Caco-2 (cell line): ENCODE measurements at regions not wholly inside any gene's neighbourhood (a gene's known extent, or its start where the extent isn't known, plus 50 kb on each side); places are given as distances from the start of the nearest gene placed in this dataset.

Experiments used
- BruUV-seq: library from RNA; stranded (reverse); fragments of 400-500 nt; replicated peaks from 2 replicates; lab custom pipeline; 2021; lab: Mats Ljungman, UMichigan
- CTCF ChIA-PET: fragments of 300-600 bp; sonication (Branson Sonifier 250); formaldehyde crosslinking; loops from one replicate; lab custom pipeline; 2022; ENCODE audit warnings: antibody characterized with exemption; lab: Charles Lee
- POLR2A ChIA-PET: fragments of 300-600 bp; sonication (Branson Sonifier 250); formaldehyde crosslinking; loops from one replicate; lab custom pipeline; 2022; ENCODE audit warnings: antibody characterized with exemption; lab: Charles Lee
- DNase-seq, 2 experiments: peaks; one replicate each; pipeline versions ENCODE4 v3.0.0 to v3.0.0-alpha.2; 2020 to 2022
- H3K27me3 ChIP-seq: replicated peaks from 2 replicates; pipeline ENCODE4 v1.6.0; 2011; ENCODE audit warnings: low read length; ENCODE audit not compliant: control insufficient read depth, insufficient read depth
- H3K36me3 ChIP-seq: 2 replicates; pipeline ENCODE4 v1.5.1; 2011; ENCODE audit warnings: low read length; ENCODE audit not compliant: control insufficient read depth, insufficient read depth
- H3K4me1 ChIP-seq: fragments of 250-450 bp; sonication (Bioruptor Pico); 2 replicates; pipeline ENCODE4 v1.5.1; 2020; ENCODE audit warnings: mild to moderate bottlenecking
- H3K4me3 ChIP-seq: 2 replicates; pipeline ENCODE4 v1.5.1; 2011; ENCODE audit warnings: low read depth, mild to moderate bottlenecking, control low read depth, low read length
- H3K9me3 ChIP-seq: fragments of 250-450 bp; sonication (Bioruptor Pico); 2 replicates; pipeline ENCODE4 v1.5.1; 2020; ENCODE audit warnings: mild to moderate bottlenecking, moderate library complexity
- H3K27ac Mint-ChIP-seq: one replicate; pipeline ENCODE4 v1.8.0; 2022; ENCODE audit warnings: mixed read lengths; ENCODE audit not compliant: unreplicated experiment
- H3K27me3 Mint-ChIP-seq: one replicate; pipeline ENCODE4 v1.8.0; 2022; ENCODE audit warnings: mixed read lengths; ENCODE audit not compliant: insufficient read depth, unreplicated experiment
- H3K36me3 Mint-ChIP-seq: one replicate; pipeline ENCODE4 v1.8.0; 2022; ENCODE audit warnings: mild to moderate bottlenecking, mixed read lengths; ENCODE audit not compliant: insufficient read depth, unreplicated experiment
- H3K4me1 Mint-ChIP-seq: one replicate; pipeline ENCODE4 v1.8.0; 2022; ENCODE audit warnings: low read depth, mixed read lengths; ENCODE audit not compliant: unreplicated experiment
- H3K4me3 Mint-ChIP-seq: one replicate; pipeline ENCODE4 v1.8.0; 2022; ENCODE audit warnings: mild to moderate bottlenecking, moderate library complexity, mixed read lengths; ENCODE audit not compliant: unreplicated experiment
- H3K9me3 Mint-ChIP-seq: one replicate; pipeline ENCODE4 v1.8.0; 2022; ENCODE audit warnings: mixed read lengths; ENCODE audit not compliant: unreplicated experiment
- CTCF ChIP-seq, 2 experiments: fragments of 200-600 bp in 1 of 2; IDR thresholded peaks; 1 replicate in 1 of 2; 2 replicates in 1 of 2; pipeline versions ENCODE4 v1.5.1 to v1.8.0; 2011 to 2022; ENCODE audit warnings: antibody characterized with exemption in 1 of 2, control low read depth in 1 of 2, inconsistent platforms in 1 of 2, low read depth in 1 of 2, low read length in 1 of 2, mild to moderate bottlenecking in 1 of 2, moderate library complexity in 1 of 2; ENCODE audit not compliant: insufficient read depth in 1 of 2, severe bottlenecking in 1 of 2, unreplicated experiment in 1 of 2
- intact Hi-C: fragments of 100-400 bp; cut with micrococcal nuclease; formaldehyde crosslinking; loops from one replicate; pipeline ENCODE4 v1.10.0; 2022; ENCODE audit not compliant: unreplicated experiment

GRCh38 chr10:133008196-133008595, 65.8 kb upstream of the CFAP46 start:
- Mint-ChIP-seq H3K4me1 (peaks cover 6% of the 10 kb centered on the region), H3K4me3 (no peak overlapping the region), H3K27me3 (no peaks in the 10 kb centered on the region), H3K27ac (no peak overlapping the region), H3K36me3 (no peaks in the 10 kb centered on the region), H3K9me3 (no peaks in the 10 kb centered on the region)
- ChIA-PET POLR2A (no interaction called here), CTCF (no interaction called here)
- no peaks in the 10 kb centered on the region for H3K36me3 ChIP-seq
- BruUV-seq: no TSS peak
- DNase-seq: no peak
- no peak overlapping the region for H3K4me3 ChIP-seq
- intact Hi-C loops: no loop called here
- 0 out of 2 replicates have a peak, but pooled peaks cover 2% of the 10 kb centered on the region for H3K9me3 ChIP-seq
- no peaks in the 10 kb centered on the region for H3K27me3 ChIP-seq
- TF ChIP-seq CTCF (IDR thresholded peaks at IDR 0.05; ENCODE audit: insufficient read depth in 1 of 2, low read depth in 1 of 2, low read length in 1 of 2, severe bottlenecking in 1 of 2, unreplicated experiment in 1 of 2): no peak
- peaks cover 31% of the 10 kb centered on the region for H3K4me1 ChIP-seq

GRCh38 chr10:133007360-133007858, 65.0 kb upstream of the CFAP46 start:
- no peak overlapping the region for H3K4me3 ChIP-seq
- peak overlapping the region; percentile 34 for H3K27ac Mint-ChIP-seq
- H3K36me3 Mint-ChIP-seq: peaks cover 4% of the 10 kb centered on the region
- no peaks in the 10 kb centered on the region for H3K27me3 Mint-ChIP-seq
- H3K9me3 Mint-ChIP-seq: no peaks in the 10 kb centered on the region
- no TSS peak for BruUV-seq
- peaks cover 35% of the 10 kb centered on the region for H3K4me1 ChIP-seq
- ChIA-PET CTCF (no interaction called here), POLR2A (interaction anchor here (0.6 kb wide), 1 partner anchor 20 kb away, joined by 4 read pairs; no protein-coding TSS in a partner anchor)
- DNase-seq: no peak
- no peak overlapping the region for H3K4me3 Mint-ChIP-seq
- H3K36me3 ChIP-seq: no peaks in the 10 kb centered on the region
- intact Hi-C loops: no loop called here
- H3K9me3 ChIP-seq: 0 out of 2 replicates have a peak, but pooled peaks cover 2% of the 10 kb centered on the region
- H3K4me1 Mint-ChIP-seq: peaks cover 10% of the 10 kb centered on the region
- H3K27me3 ChIP-seq: no peaks in the 10 kb centered on the region
- no peak for TF ChIP-seq CTCF (IDR thresholded peaks at IDR 0.05; ENCODE audit: insufficient read depth in 1 of 2, low read depth in 1 of 2, low read length in 1 of 2, severe bottlenecking in 1 of 2, unreplicated experiment in 1 of 2)

GRCh38 chr10:133006806-133007205, 64.4 kb upstream of the CFAP46 start:
- H3K36me3 ChIP-seq: no peaks in the 10 kb centered on the region
- Mint-ChIP-seq H3K4me1 (peaks cover 12% of the 10 kb centered on the region), H3K27ac (peak overlapping the region; percentile 34), H3K36me3 (peaks cover 5% of the 10 kb centered on the region), H3K9me3 (no peaks in the 10 kb centered on the region), H3K4me3 (no peak overlapping the region), H3K27me3 (no peaks in the 10 kb centered on the region)
- ChIA-PET POLR2A (no interaction called here), CTCF (no interaction called here)
- H3K9me3 ChIP-seq: 0 out of 2 replicates have a peak, but pooled peaks cover 1% of the 10 kb centered on the region
- H3K27me3 ChIP-seq: no peaks in the 10 kb centered on the region
- H3K4me3 ChIP-seq: no peak overlapping the region
- BruUV-seq: no TSS peak
- no peak for DNase-seq
- H3K4me1 ChIP-seq: peaks cover 38% of the 10 kb centered on the region
- no peak for TF ChIP-seq CTCF (IDR thresholded peaks at IDR 0.05; ENCODE audit: insufficient read depth in 1 of 2, low read depth in 1 of 2, low read length in 1 of 2, severe bottlenecking in 1 of 2, unreplicated experiment in 1 of 2)
- intact Hi-C loops: no loop called here
